ENCODE measurements at regions not wholly inside any gene's neighbourhood (a gene's known extent, or its start where the extent isn't known, plus 50 kb on each side); places are given as distances from the start of the nearest gene placed in this dataset.

DNA sequence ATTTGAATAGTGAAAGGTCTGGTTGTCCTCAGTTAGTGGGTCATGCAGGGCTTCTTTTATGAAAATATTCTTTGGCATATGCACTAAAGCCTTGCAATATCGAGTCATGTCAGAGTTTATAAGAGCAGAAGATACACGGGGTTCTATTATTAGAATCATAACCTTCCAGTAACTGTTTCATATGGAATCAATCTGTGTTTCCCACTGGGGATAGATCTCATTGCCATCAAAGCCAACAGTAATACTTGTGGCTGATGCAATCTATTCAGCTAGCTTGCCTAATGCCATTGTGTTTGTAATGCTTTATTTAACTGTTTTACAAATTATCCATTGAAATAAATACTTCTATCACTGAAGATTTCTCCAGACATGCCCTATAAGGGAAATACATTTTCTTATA is 746.9 kb upstream of the PCDH9 start:
- ATAC-seq (ENCODE audit: low FRiP score in 2 of 2) (no peak), DNase-seq (no peak)
- H3K4me3 ChIP-seq: no peak overlapping the region
- no peaks in the 10 kb centered on the region for H3K27me3 ChIP-seq
- WGBS, 2 donors: 61 to 79% methylated on average over 2 of the region's 2 CpGs
- no peak for TF ChIP-seq POLR2A (IDR thresholded peaks at IDR 0.05)
- TF ChIP-seq POLR2AphosphoS5 (IDR thresholded peaks at IDR 0.05): no peak
- no peak for TF ChIP-seq EP300 (IDR thresholded peaks at IDR 0.05)
- no peak for TF ChIP-seq CTCF (IDR thresholded peaks at IDR 0.05)
- no peaks in the 10 kb centered on the region for H3K36me3 ChIP-seq
- H3K9me3 ChIP-seq: no peaks in the 10 kb centered on the region
- no peak overlapping the region for H3K27ac ChIP-seq
- H3K4me1 ChIP-seq: no peaks in the 10 kb centered on the region

DNA sequence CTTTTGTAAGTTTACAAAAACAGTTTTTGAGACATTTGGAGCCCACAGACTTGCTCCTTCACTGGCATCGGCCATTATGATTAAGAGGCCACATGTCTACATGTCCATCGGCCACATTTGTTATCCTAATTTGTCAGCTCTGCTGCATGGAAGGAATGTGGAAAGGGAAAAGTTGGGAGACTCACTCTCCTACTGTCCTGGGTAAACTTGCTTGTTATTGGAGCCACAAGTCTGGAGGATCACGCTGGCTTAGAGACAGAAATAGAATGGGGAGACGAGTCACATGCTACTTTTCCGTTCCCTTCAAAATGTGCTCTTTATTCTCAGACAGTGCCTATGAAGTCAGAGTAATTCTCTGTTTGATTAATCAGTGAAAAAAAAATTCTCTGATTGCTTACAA is 741.2 kb upstream of the PCDH9 start:
- H3K9me3 ChIP-seq: no peaks in the 10 kb centered on the region
- TF ChIP-seq POLR2AphosphoS5 (IDR thresholded peaks at IDR 0.05): no peak
- ATAC-seq (ENCODE audit: low FRiP score in 2 of 2): no peak
- H3K4me3 ChIP-seq: no peak overlapping the region
- WGBS, 2 donors: 80 to 84% methylated on average over 5 of the region's 5 CpGs
- no peak for DNase-seq
- H3K36me3 ChIP-seq: no peaks in the 10 kb centered on the region
- no peak overlapping the region for H3K27ac ChIP-seq
- H3K4me1 ChIP-seq: no peaks in the 10 kb centered on the region
- no peaks in the 10 kb centered on the region for H3K27me3 ChIP-seq

- Histone ChIP-seq H3K4me1 (no peaks in the 10 kb centered on the region), H3K27ac (no peak overlapping the region), H3K27me3 (no peaks in the 10 kb centered on the region), H3K9me3 (no peaks in the 10 kb centered on the region), H3K4me3 (no peak overlapping the region), H3K36me3 (no peaks in the 10 kb centered on the region)
- DNase-seq: no peak
- TF ChIP-seq EP300 (IDR thresholded peaks at IDR 0.05) (no peak), CTCF (IDR thresholded peaks at IDR 0.05) (no peak), POLR2A (IDR thresholded peaks at IDR 0.05) (no peak), POLR2AphosphoS5 (IDR thresholded peaks at IDR 0.05) (no peak)
- WGBS, 2 donors: 72 to 85% methylated on average over 1 of the region's 1 CpG
- no peak for ATAC-seq (ENCODE audit: low FRiP score in 2 of 2)
Measured at GRCh38 chr13:67967031-67967430, 736.9 kb upstream of the PCDH9 start.

GRCh38 chr13:67966065-67966464 is 735.9 kb upstream of the PCDH9 start:
- Histone ChIP-seq H3K9me3 (no peaks in the 10 kb centered on the region), H3K36me3 (no peaks in the 10 kb centered on the region), H3K27me3 (no peaks in the 10 kb centered on the region), H3K27ac (no peak overlapping the region), H3K4me3 (no peak overlapping the region), H3K4me1 (no peaks in the 10 kb centered on the region)
- DNase-seq (no peak), ATAC-seq (ENCODE audit: low FRiP score in 2 of 2) (no peak)
- TF ChIP-seq POLR2AphosphoS5 (IDR thresholded peaks at IDR 0.05) (no peak), CTCF (IDR thresholded peaks at IDR 0.05) (no peak), POLR2A (IDR thresholded peaks at IDR 0.05) (no peak), EP300 (IDR thresholded peaks at IDR 0.05) (no peak)
- 69 to 75% methylated on average over 1 of the region's 1 CpG for WGBS, 2 donors

GRCh38 chr13:67964986-67965385 is 734.9 kb upstream of the PCDH9 start:
- H3K36me3 ChIP-seq: no peaks in the 10 kb centered on the region
- 52 to 68% methylated on average over 1 of the region's 1 CpG for WGBS, 2 donors
- DNase-seq: no peak
- TF ChIP-seq EP300 (IDR thresholded peaks at IDR 0.05) (no peak), CTCF (IDR thresholded peaks at IDR 0.05) (no peak), POLR2AphosphoS5 (IDR thresholded peaks at IDR 0.05) (no peak), POLR2A (IDR thresholded peaks at IDR 0.05) (no peak)
- ATAC-seq (ENCODE audit: low FRiP score in 2 of 2): no peak
- no peaks in the 10 kb centered on the region for H3K4me1 ChIP-seq
- no peak overlapping the region for H3K4me3 ChIP-seq
- no peak overlapping the region for H3K27ac ChIP-seq
- H3K27me3 ChIP-seq: no peaks in the 10 kb centered on the region
- H3K9me3 ChIP-seq: no peaks in the 10 kb centered on the region

Data from upper lobe of left lung (tissue), 6 donors.